Testis (tissue), 2 donors: ENCODE measurements at regions not wholly inside any gene's neighbourhood (a gene's known extent, or its start where the extent isn't known, plus 50 kb on each side); places are given as distances from the start of the nearest gene placed in this dataset.

Experiments used
- CTCF ChIP-seq, 3 experiments: fragments of 450-650 bp in 2 of 3; fragments of 200-600 bp in 1 of 3; sonication (generic) in 1 of 3; IDR thresholded peaks; one replicate each; pipeline ENCODE4 v1.5.1; 2016 to 2019; ENCODE audit warnings: antibody characterized with exemption in 3 of 3, mild to moderate bottlenecking in 2 of 3, moderate library complexity in 1 of 3
- POLR2A ChIP-seq: fragments of 450-650 bp; IDR thresholded peaks from one replicate; pipeline ENCODE4 v1.6.1; 2017; ENCODE audit warnings: antibody characterized with exemption, mild to moderate bottlenecking, moderate library complexity

- TF ChIP-seq CTCF (IDR thresholded peaks at IDR 0.05) (no peak), POLR2A (no peak)
These were observed 199.0 kb downstream of the EXOC5 start for GRCh38 chr14:57069702-57070101.
